ENCODE measurements at regions not wholly inside any gene's neighbourhood (a gene's known extent, or its start where the extent isn't known, plus 50 kb on each side); places are given as distances from the start of the nearest gene placed in this dataset.
"Not testable (repeated sequence)": the region's sequence is repeated elsewhere in the genome, so short reads cannot be mapped to it uniquely, and the experiment has no call there.

DNA sequence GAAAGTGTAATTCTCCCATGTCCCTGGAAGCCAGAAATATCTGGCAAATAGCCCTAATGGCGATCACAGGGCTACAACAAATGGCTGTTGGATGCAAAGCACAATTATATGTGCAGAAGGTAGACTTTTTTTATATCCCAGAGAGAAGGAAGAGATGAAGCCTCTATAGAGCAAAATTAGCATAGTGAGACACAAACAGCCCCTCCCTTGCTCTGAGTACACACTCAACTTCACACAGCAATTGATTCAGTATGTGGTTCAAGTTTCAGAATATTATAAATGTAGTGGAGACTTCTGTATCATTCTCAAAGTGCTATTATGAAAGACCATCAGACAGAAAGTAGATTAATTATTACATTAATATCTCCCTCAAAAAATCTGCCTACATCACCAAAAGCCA, 246.5 kb upstream of the TBX18 start:
- no peak for DNase-seq (ENCODE audit: low read depth)

DNA sequence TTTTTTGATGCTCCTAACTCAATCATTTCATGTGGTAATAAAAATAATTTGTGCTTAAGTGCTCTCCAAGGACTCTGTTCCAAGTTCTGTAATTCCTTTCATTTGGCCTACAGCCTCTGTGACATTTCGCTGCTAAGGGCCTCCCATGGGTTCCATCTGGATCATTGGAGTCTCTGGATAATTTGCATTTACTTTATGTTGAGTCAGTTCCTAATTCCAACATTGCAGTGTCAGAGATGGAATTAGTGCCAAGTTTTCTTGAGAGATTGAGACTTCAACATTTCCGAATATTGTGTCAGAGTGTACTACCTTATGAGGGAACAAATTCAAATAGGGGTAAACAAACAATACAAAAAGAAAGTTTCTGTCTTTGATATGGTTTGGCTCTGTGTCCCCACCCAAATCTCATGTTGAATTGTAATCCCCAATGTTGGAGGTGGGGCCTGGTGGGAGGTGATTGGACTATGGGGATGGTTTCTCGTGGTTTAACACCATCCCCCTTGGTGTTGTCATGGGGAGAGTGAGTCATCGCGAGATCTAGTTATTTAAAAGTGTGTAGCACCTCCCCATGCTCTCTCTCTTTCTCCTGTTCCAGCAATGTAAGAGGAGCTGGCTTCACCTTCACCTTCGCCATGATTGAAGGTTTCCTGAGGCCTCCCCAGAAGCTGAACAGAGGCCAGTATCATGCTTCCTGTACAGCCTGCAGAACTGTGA, 244.1 kb upstream of the TBX18 start:
- no peak for DNase-seq (ENCODE audit: low read depth)

DNA sequence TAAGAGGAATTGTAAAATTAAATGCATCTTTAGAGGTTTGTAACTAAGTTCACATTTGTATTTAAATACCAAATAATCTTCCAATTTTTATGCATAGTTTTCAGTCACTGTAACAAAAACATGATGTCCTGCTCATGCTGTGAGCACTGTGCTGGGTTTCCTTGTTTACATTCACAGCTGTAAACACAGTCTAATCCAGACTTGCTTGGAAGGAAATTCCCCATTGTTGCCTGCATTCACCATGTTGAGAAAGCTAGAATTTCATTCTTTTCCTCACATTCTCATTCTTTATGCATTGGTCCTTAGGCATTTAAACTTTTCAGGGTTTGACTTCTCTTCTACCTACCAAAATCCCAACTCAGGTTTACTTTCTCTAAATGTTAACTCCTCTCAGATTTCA, 242.0 kb upstream of the TBX18 start:
- DNase-seq (ENCODE audit: low read depth): no peak

DNA sequence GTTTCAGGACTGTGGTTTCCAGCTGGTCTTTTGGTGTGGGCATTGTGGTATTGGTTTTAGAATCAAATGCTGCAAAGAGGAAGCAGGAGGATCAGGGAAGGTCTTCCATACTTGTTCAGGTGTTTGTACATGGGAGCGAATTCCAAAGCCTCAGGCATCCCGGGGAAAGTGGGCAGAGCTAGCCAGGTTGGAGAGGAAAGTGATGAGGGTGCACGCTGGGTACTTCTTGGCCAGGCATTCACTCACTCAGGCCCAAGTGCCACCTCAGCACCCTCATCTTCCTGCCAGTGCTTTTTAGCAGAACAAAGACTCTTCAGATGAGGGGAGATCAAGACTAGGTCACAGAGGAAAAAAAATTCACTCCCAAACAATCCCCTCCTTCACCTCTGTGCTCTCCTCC, 241.1 kb upstream of the TBX18 start:
- DNase-seq (ENCODE audit: low read depth): no peak

DNA sequence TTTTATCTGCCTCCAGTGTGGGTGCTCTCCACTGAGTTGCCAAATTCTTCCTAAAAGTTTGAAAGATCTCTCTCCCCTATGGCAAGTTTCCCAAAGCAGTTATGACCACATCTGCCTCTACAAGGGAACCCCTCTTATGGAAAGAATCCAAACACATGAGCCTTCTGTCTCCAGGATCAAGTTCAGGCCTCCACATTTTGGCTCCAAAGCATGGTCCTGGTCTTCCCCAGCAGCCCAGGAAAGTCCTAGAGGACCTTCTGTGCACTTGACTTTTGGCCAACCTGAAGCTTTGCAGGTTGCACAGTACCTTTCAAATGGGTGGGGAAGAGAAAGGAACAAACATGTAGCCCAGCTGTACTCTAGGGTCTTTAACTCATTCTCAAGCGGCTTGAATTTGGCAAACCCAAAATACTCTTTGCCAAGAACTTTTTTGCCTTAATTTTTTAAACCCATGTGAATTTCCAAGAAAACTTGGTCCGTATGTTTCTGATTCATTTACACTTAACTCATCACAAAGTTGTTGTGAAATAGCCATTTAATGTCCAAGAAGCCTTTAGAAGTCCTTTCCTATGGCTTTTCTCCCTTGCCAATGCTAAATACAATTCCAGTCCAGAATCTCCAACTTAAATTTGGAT, 240.1 kb upstream of the TBX18 start:
- no peak for DNase-seq (ENCODE audit: low read depth)

DNA sequence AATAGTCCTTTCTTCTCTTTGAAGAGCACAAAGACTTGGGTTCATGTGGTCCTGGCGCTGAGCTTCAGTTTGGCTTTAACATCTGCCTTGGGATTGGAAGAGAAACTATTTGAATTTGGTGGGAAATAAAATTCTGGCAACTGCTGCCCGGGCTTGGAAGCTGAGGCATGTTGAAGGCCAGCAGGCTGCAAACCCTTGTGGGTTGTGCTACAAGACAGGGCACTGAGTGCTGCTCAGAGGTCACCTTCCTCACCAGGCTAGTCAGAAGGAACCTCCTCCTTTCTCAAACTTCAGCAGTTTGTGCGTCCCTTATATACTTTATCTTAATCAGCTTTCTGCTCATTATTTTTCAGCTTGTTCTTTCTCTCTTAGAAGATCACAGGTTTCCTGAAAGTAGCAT, 238.4 kb upstream of the TBX18 start:
- DNase-seq (ENCODE audit: low read depth): no peak

DNA sequence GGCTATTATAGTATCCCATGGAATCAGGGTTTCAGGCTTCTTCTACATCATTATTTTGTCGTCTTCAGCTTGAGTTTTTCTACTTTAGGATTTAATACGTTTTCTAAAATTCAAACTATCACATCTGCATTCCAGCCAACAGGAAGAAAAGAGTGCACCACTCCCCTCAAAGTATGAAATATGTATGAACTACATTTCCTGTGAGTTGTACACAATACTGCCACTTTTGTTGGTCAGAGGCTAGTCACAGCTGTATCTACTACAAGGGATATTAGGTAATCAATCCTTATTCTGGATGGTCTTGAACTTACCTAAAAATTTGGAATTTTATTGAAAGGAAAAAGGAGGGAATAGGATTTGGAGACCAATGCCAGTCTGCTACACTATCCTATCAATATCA, 235.6 kb upstream of the TBX18 start:
- DNase-seq (ENCODE audit: low read depth): no peak

DNA sequence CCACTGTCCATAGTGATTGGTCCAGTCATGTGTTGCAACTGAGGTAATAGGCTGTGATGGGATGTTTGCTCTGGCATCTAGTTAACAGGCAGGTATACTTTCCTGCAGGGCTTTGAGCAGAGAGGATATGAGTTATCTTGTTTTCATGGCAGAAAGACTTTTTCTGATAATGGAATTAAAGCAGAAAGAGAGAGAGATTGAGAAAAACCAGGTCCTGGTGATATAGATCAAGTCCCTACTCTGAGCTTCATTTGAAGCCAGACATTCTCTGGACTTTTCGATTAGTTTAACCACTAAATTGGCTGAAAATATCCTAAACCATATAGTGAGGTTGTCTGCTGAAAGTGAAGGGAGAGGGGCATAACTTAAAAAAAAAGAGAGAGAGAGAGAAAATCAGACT, 233.8 kb upstream of the TBX18 start:
- DNase-seq (ENCODE audit: low read depth): no peak

DNA sequence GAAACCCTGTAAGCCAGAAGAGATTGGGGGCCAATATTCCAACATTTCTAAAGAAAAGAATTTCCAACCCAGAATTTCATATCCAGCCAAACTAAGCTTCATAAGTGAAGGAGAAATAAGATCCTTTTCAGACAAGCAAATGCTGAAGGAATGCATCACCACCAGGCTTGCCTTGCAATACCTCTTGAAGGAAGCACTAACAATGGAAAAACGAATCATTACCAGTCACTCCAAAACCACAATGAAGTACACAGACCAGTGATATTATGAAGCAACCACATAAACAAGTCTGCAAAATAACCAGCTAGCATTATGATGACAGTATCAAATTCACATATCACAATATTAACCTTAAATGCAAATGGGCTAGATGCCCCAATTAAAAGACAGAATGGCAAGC, 224.4 kb upstream of the TBX18 start:
- not testable (repeated sequence) for DNase-seq (ENCODE audit: low read depth)

DNA sequence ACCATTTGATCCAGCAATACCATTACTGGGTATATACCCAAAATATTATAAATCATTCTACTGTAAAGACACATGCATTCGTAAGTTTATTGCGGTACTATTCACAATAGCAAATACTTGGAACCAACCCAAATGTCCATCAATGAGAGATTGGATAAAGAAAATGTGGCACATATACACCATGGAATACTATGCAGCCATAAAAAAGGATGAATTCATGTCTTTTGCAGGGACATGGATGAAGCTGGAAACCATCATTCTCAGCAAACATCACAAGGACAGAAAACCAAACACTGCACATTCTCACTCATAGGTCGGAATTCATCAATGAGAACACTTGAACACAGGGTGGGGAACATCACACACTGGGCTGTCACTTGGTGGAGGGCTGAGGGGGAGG, 221.1 kb upstream of the TBX18 start:
- DNase-seq (ENCODE audit: low read depth): not testable (repeated sequence)

DNA sequence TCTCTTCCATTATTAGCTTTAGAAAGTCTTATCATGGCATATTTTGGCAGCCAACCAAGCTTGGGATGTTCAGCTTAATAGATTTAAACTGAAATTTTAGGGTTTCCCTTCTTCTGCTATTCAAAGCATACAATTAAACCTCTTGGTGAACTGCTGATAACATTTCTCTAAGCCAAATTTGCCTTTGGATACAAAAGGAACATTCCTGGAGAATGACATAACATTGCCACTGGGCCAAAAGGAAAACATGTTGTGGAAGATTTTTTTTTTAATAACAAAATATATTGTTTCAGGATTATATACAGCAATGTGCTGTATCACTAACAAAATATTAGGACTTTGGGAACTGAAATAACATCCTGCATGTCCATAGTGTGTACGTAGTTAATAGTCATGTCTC, 215.1 kb upstream of the TBX18 start:
- no peak for DNase-seq (ENCODE audit: low read depth)

DNA sequence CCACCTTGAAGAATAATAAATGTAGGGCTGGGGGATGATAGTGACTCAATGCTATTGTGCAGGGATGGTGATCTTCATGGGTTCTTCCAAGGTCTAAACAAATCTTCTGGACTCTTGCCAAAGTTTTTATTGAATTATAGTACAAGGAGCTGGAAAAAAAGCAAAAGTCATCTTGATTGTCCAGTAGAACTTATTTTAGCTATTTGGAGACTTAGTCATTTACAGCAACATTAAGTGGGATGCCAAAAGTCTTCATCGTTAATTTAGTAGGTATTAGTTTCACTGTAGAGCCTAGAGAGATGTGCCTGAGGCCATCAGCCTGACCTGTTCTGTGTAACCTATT, 212.9 kb upstream of the TBX18 start:
- DNase-seq (ENCODE audit: low read depth): no peak

DNA sequence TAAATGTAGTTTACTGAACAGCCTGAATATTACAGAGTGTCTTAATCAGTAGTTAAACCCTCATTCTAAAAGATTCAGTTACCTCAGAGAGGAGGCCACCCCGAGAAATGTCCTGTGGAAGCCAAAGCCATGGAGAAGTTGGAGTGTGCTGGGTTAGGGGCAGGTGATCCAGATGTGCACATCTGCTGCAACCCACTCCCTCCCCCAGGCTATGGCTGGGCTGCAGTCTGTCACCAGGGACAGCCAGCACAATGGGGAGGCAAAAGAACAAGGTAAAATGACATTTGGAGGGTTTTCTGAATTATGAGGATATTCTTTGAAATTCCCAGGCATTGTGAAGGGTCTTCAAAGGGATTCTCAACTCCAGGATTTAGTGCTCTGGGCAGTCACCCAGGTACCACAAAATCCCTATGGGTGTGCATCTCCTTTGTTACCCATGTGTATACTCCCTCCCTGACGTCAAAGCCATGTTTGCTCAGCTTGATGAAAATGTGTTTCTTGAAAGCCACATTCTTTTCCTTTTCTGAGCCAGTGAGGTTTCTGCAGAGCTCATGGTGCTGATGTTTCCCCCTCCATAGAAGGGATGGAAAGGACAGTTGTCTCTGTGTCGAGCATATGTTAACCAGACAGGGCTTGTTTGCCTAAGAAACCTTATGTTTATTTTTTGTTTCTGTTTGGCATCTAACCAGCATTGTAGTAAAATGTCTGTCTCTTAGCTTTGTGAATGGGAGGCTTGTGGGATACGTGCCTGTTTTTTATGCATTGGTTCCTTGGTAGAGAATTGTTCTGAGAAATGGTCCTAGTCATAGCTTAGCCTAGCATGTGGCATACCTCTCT, 212.3 kb upstream of the TBX18 start:
- DNase-seq (ENCODE audit: low read depth): no peak

DNA sequence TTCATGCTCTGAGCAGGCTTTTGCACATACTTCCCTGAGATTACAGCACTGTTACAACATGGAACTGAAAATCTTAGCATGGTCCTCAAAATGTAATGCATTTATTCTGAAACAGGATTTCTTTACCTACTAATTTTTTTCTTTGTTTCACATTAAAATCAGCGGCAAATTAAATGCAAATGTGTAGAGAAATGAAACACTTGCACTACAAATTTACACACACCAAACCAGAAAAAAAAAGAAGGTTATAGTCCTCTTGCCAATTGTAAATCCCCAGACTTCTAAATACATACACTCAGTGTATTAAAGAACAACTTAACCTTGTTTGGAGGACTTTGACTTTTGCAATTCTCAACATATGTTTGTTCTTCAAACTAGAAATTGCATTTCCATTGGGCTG, 210.9 kb upstream of the TBX18 start:
- no peak for DNase-seq (ENCODE audit: low read depth)

DNA sequence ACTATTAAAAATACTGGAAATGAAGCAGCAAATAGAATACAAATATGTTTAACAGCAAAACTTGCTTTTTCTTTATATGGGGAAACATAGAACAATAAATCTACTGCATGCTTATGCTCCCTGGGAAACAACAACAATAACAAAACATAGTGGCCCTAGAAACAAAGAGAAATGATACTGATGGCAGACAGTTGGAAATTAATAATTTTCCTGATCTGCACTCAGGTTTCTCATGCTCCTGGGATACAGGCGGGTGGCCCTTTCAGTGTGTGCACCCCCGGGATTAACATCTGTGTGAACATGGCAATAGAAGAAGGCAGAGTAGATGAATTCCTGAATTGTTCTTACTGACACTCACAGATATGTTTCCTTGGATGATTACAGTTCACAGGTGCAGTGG, 209.2 kb upstream of the TBX18 start:
- DNase-seq (ENCODE audit: low read depth): no peak

DNA sequence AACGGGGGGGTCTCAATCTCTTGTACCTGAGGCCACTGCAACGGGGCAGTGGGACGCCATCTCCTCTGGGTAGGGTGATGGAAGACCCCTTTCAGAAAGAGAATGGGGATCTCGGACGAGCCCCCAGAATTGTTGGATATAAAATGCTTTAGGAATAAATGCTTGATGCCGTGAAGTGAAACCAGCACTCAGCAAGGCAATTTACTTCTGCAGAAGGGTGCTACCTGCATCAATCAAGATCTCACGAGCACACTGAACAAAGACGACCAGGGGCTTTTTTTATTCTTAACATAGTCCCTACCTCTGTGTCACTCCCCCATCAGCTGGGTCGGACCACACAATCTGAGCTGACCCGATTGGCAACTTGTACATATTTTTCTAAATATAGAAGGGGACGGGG, 203.6 kb upstream of the TBX18 start:
- DNase-seq (ENCODE audit: low read depth): no peak

DNA sequence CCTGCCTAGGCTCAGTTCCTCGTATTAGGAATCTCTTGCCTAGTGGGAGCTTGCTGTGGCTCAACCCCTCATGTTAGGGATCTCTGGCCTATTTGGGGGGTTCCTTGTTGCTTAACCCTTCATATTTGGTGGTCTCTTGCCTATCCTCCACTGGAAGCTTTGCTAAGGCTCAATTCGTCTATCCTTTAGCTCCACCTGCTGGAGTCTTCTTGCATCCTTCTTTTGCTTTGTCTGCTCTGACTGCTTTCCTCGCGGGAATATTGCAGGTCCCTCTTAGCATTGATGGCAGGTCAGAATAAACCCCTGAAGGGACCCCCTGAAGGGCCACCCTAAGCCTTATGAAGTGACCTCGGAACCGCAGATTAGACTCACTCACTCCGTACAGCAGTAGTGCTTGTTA, 203.0 kb upstream of the TBX18 start:
- DNase-seq (ENCODE audit: low read depth): peak; percentile 9

DNA sequence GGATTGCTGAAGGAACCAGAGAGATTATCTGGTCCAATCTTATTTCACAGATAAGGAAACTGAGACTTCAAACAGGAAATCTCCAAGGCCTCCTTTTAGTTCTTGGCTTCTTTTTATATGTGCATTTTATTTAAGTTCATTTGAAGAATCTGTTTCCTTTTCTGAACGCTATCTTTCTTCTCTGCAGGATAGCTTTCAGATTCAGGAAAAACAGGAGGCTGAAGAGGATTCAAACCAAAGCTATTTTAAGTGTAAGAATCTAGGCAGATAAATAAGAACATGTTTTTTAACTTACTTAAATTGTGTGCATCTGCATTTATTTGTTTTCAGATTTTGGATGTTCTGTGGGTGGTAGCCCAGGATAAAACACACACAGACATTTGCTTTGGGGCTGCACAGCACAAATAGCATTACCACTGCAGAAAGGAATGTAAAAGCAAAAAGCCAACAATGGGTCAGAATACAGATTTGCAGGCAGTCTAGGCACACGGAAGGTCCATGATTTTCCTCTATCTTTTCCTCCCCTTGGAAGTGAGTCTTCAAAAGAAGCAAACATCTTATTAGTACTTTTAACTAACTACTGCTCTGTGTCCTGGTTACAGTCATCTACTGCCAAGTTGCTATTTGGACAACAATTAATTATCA, 188.8 kb upstream of the TBX18 start:
- no peak for DNase-seq (ENCODE audit: low read depth)

DNA sequence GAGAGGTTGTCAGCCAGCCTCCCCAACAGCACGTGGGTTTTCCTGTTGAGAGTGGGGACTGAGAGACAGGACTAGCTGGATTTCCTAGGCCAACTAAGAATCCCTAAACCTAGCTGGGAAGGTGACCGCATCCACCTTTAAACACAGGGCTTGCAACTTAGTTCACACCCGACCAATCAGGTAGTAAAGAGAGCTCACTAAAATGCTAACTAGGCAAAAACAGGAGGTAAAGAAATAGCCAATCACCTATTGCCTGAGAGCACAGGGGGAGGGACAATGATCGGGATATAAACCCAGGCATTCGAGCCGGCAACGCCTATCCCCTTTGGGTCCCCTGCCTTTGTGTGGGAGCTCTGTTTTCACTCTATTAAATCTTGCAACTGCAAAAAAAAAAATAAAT, 180.5 kb upstream of the TBX18 start:
- not testable (repeated sequence) for DNase-seq (ENCODE audit: low read depth)

DNA sequence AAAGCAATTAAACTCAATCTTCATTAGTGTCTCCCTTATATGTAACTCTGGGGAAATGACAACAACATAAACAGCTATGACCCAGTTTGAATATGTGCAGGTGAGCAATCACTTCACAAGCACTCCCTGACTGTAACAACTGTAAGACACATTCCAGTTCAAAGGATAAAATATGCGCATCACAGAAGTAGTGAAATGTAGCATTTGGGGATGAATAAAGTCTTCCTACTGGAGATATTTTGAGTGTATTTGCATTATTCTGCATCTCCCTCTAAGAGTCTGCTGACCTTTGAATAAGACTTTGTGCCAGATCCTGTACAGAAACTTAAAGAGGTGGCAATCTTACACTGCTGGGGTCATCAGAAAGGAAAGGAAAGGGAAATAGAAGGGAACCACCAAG, 179.5 kb upstream of the TBX18 start:
- no peak for DNase-seq (ENCODE audit: low read depth)

DNA sequence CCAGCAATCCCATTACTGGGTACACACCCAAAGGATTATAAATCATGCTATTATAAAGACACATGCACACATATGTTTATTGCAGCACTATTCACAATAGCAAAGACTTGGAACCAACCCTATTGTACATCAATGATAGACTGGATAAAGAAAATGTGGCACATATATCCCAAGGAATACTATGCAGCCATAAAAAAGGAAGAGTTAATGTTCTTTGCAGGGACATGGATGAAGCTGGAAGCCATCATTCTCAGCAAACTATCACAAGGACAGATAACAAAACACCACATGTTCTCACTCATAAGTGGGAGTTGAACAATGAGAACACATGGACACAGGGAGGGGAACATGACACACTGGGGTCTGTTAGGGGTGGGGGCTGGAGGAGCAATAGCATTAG, 177.2 kb upstream of the TBX18 start:
- DNase-seq (ENCODE audit: low read depth): not testable (repeated sequence)

DNA sequence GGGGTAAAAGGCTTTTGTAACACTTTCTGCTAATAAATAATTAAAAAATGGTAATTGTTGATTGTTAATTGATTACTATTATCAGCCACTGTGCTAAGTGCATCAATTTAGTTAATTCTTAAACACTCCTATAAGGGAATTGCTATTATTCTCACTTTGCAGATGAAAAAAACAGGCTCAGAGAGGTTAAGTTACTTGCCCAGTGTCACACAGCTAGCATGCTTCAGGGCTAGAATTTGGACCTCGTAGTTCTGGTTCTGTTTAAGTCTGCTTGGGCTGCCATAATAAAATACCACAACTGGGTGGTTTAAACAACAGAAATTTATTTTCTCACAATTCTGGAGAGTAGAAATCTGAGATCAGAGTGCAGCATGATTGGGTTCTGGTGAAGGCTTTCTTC, 164.8 kb upstream of the TBX18 start:
- DNase-seq (ENCODE audit: low read depth): no peak

DNA sequence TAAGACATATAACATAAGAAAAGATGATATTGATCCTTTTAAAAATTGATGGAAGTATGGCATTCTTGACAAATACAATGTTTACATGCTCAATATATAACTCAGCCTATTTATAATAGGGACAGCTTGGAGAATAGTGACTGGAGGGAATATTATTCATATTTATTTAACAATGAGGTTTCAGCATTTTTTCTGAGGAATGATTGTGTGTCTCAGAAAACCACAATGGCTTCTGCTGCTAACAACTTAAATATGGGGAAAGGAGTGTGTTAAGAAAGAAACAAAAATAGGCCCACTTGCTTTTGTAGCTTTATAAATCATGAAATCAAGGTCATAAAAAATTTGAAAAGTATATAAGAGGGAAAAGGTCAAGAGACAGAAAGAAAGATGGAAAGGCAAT, 163.2 kb upstream of the TBX18 start:
- no peak for DNase-seq (ENCODE audit: low read depth)
